Fibroblast of pulmonary artery (primary cell): ENCODE measurements at regions not wholly inside any gene's neighbourhood (a gene's known extent, or its start where the extent isn't known, plus 50 kb on each side); places are given as distances from the start of the nearest gene placed in this dataset.

ENCODE experiments used
- DNase-seq: peaks from one replicate; pipeline ENCODE4 v3.0.0-alpha.2; 2010; ENCODE audit warnings: low read depth
- H3K4me3 ChIP-seq: replicated peaks from 2 replicates; pipeline ENCODE4 v1.5.1; 2011; ENCODE audit warnings: low read depth, mild to moderate bottlenecking, control low read depth, low read length, moderate library complexity
- CTCF ChIP-seq: IDR thresholded peaks from 2 replicates; pipeline ENCODE4 v1.5.1; 2011; ENCODE audit warnings: mild to moderate bottlenecking, control low read depth, low read length, inconsistent platforms; ENCODE audit errors: missing control alignments

- DNase-seq: no peak
- no peak for TF ChIP-seq CTCF
- H3K4me3 ChIP-seq: no peak overlapping the region
These were observed 321.0 kb downstream of the RPS6KC1 start for GRCh38 chr1:213371847-213372619.

GRCh38 chr1:213374369-213374768 lies 323.3 kb downstream of the RPS6KC1 start:
- peak; percentile 61 for DNase-seq
- peak; percentile 92 for TF ChIP-seq CTCF
- H3K4me3 ChIP-seq: no peak overlapping the region

GRCh38 chr1:213375002-213375401 lies 324.0 kb downstream of the RPS6KC1 start:
- TF ChIP-seq CTCF: no peak
- no peak overlapping the region for H3K4me3 ChIP-seq
- DNase-seq: no peak

- DNase-seq: no peak
- no peak overlapping the region for H3K4me3 ChIP-seq
- no peak for TF ChIP-seq CTCF
These were observed 325.9 kb downstream of the RPS6KC1 start for GRCh38 chr1:213376862-213377372.

GRCh38 chr1:213380865-213381264 lies 329.8 kb downstream of the RPS6KC1 start:
- TF ChIP-seq CTCF: no peak
- DNase-seq: no peak
- H3K4me3 ChIP-seq: no peak overlapping the region

- H3K4me3 ChIP-seq: no peak overlapping the region
- DNase-seq: peak; percentile 2
- no peak for TF ChIP-seq CTCF
These were observed 330.6 kb downstream of the RPS6KC1 start for GRCh38 chr1:213381572-213382084.

- no peak for DNase-seq
- no peak overlapping the region for H3K4me3 ChIP-seq
- TF ChIP-seq CTCF: no peak
These were observed 332.4 kb downstream of the RPS6KC1 start for GRCh38 chr1:213383465-213383864.
